Ovary (tissue), 7 donors: ENCODE measurements at regions not wholly inside any gene's neighbourhood (a gene's known extent, or its start where the extent isn't known, plus 50 kb on each side); places are given as distances from the start of the nearest gene placed in this dataset.

ENCODE experiments used
- DNase-seq, 5 donors: peaks; one replicate each; pipeline ENCODE4 v3.0.0-alpha.2; 2019 to 2020
- H3K27ac ChIP-seq, 2 donors: fragments of 200-600 bp; one replicate each; pipeline versions ENCODE4 v1.5.1 to v1.8.0; 2019 to 2022
- H3K27me3 ChIP-seq: fragments of 200-600 bp; one replicate; pipeline ENCODE4 v1.8.0; 2022
- H3K36me3 ChIP-seq: fragments of 200-600 bp; sonication (generic); one replicate; pipeline ENCODE4 v1.5.1; 2019
- H3K4me1 ChIP-seq: one replicate; pipeline ENCODE4 v1.8.1; 2013; ENCODE audit warnings: mild to moderate bottlenecking, moderate library complexity; ENCODE audit not compliant: insufficient read depth
- H3K4me3 ChIP-seq: fragments of 200-600 bp; sonication (generic); one replicate; pipeline ENCODE4 v1.5.1; 2017
- H3K9me3 ChIP-seq, 2 donors: fragments of 200-600 bp in 1 of 2; sonication (generic) in 1 of 2; one replicate each; pipeline versions ENCODE4 v1.5.1 to v1.8.1; 2013 to 2019; ENCODE audit warnings: mild to moderate bottlenecking in 1 of 2, moderate library complexity in 1 of 2
- CTCF ChIP-seq, 3 donors: fragments of 450-650 bp in 2 of 3; fragments of 200-600 bp in 1 of 3; IDR thresholded peaks; one replicate each; pipeline versions ENCODE4 v1.5.1 to v1.8.0; 2016 to 2022; ENCODE audit warnings: antibody characterized with exemption in 3 of 3, mild to moderate bottlenecking in 1 of 3
- EP300 ChIP-seq: sonication (generic); formaldehyde crosslinking; IDR thresholded peaks from one replicate; pipeline ENCODE4 v1.6.1; 2017; ENCODE audit warnings: antibody characterized with exemption
- POLR2A ChIP-seq: fragments of 450-650 bp; IDR thresholded peaks from one replicate; pipeline ENCODE4 v1.6.1; 2017; ENCODE audit warnings: antibody characterized with exemption, mild to moderate bottlenecking, moderate library complexity
- WGBS, 3 donors: extraction: QIAGEN DNeasy Blood & Tissue Kit in 1 of 3; methylation state at CpG; one replicate each; pipeline versions ENCODE4 v1.1.5 to v1.1.7; 2013 to 2017; 5-methylcytosine and 5-hydroxymethylcytosine counted together
- intact Hi-C, 4 donors: fragments of 100-400 bp; cut with DNase I; formaldehyde crosslinking; loops; one replicate each; pipeline versions ENCODE4 v1.11.0 to v1.15.1; 2022 to 2023
- donor health status: DM: no; HTN: no; CAD: no; lungs with moderate emphysema.
- donor health status: DM: no; HTN: no; CAD: no.
- donor health status: Bipolar disorder and iron deficiency.
- donor health status: DM: no; HTN: no; CAD: no.
- donor health status: DM: yes; HTN: yes; CAD: no.

DNA sequence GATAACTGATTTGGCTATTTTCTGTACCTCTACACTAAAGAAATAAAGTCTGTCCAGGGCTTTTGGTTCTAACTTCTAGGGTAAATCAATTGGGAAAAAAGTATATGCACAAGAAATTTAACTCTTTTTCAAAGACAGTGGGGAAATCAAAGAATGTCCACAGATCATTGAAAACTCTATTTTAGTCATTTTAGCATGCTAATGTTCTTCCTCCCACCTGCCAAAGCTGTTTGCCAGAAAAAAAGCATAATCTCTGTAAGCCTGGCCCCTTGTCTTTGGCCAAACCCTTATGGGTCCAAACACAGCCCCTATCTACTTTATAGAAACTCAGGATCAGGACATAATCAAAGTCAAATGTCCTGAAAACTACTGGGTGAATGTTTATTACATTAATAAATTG lies 302.2 kb upstream of the ESRRG start:
- H3K27me3 ChIP-seq: no peaks in the 10 kb centered on the region
- TF ChIP-seq EP300: no peak
- no peak for TF ChIP-seq CTCF (IDR thresholded peaks at IDR 0.05)
- TF ChIP-seq POLR2A: no peak
- H3K36me3 ChIP-seq: no peaks in the 10 kb centered on the region
- H3K4me3 ChIP-seq: no peak overlapping the region
- DNase-seq: no peak
- H3K4me1 ChIP-seq: no peaks in the 10 kb centered on the region
- no peaks in the 10 kb centered on the region for H3K9me3 ChIP-seq
- intact Hi-C loops: no loop called here
- no peak overlapping the region for H3K27ac ChIP-seq

DNA sequence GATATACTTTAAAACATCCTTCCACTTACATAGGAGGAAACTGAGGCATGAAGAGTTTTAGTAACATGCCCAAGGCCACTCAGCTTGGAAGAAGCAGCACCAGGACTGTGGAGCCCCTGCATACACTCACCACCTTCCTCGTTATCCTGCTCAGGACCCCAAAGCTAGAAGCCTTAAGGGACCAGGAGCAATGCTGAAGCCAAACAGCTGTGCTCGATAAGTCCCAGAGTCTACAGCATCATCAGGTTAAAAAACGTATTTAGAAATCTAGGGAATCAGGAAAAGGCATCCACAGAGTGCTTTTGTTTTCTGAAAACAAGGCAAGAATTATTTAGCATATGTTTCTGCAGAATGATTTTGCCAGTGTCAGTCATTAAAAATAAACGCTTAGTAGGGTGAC lies 301.7 kb upstream of the ESRRG start:
- intact Hi-C loops: no loop called here
- Histone ChIP-seq H3K27ac (no peak overlapping the region), H3K4me1 (no peaks in the 10 kb centered on the region), H3K9me3 (no peaks in the 10 kb centered on the region), H3K27me3 (no peaks in the 10 kb centered on the region), H3K4me3 (no peak overlapping the region), H3K36me3 (no peaks in the 10 kb centered on the region)
- no peak for DNase-seq
- 72 to 77% (median 73%) methylated on average over 4 of the region's 4 CpGs for WGBS, 3 donors
- TF ChIP-seq EP300 (no peak), POLR2A (no peak), CTCF (IDR thresholded peaks at IDR 0.05) (no peak)

GRCh38 chr1:217021956-217022355 lies 298.7 kb upstream of the ESRRG start:
- intact Hi-C loops: no loop called here
- Histone ChIP-seq H3K27ac (no peak overlapping the region), H3K4me3 (no peak overlapping the region), H3K27me3 (no peaks in the 10 kb centered on the region), H3K36me3 (no peaks in the 10 kb centered on the region), H3K9me3 (no peaks in the 10 kb centered on the region), H3K4me1 (no peaks in the 10 kb centered on the region)
- TF ChIP-seq EP300 (no peak), POLR2A (no peak), CTCF (IDR thresholded peaks at IDR 0.05) (no peak)
- 25 to 53% (median 26%) methylated on average over 2 of the region's 2 CpGs for WGBS, 3 donors
- no peak for DNase-seq

DNA sequence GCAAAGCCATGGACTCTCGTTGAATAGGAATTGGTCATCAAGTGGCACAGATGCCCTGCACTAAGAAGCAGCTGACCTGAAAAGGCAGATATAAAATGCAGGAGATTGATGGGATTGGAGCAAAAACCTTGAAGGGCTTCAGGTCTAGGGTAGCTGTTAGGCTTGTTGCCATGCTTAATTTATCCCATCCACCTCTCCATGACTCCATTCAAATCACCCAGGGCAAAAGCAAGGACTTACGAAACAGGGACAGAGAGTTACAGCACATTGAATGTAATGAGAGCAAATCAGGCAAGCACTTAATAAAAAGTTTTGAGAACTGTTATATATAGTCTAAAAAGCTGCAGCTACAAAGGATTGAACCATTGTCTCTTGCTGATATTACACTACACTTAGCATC lies 298.2 kb upstream of the ESRRG start:
- Histone ChIP-seq H3K4me3 (no peak overlapping the region), H3K27me3 (no peaks in the 10 kb centered on the region), H3K4me1 (no peaks in the 10 kb centered on the region), H3K9me3 (no peaks in the 10 kb centered on the region), H3K36me3 (no peaks in the 10 kb centered on the region), H3K27ac (no peak overlapping the region)
- TF ChIP-seq EP300 (no peak), POLR2A (no peak), CTCF (IDR thresholded peaks at IDR 0.05) (no peak)
- DNase-seq: no peak
- intact Hi-C loops: no loop called here
- 48 to 51% (median 49%) methylated on average over 2 of the region's 2 CpGs for WGBS, 3 donors

- Histone ChIP-seq H3K27ac (no peak overlapping the region), H3K4me1 (no peaks in the 10 kb centered on the region), H3K9me3 (no peaks in the 10 kb centered on the region), H3K27me3 (no peaks in the 10 kb centered on the region), H3K4me3 (no peak overlapping the region), H3K36me3 (no peaks in the 10 kb centered on the region)
- TF ChIP-seq EP300 (no peak), POLR2A (no peak), CTCF (IDR thresholded peaks at IDR 0.05) (no peak)
- DNase-seq: no peak
- WGBS, 3 donors: 68 to 83% (median 68%) methylated on average over 2 of the region's 2 CpGs
- intact Hi-C loops: no loop called here
Observed at GRCh38 chr1:217019475-217019874, 296.2 kb upstream of the ESRRG start.
